Effector CD4-positive, alpha-beta T cell (primary cell): ENCODE measurements at regions not wholly inside any gene's neighbourhood (a gene's known extent, or its start where the extent isn't known, plus 50 kb on each side); places are given as distances from the start of the nearest gene placed in this dataset.

Experiments used
- DNase-seq: peaks from one replicate; pipeline ENCODE4 v3.0.0-alpha.2; 2020

DNA sequence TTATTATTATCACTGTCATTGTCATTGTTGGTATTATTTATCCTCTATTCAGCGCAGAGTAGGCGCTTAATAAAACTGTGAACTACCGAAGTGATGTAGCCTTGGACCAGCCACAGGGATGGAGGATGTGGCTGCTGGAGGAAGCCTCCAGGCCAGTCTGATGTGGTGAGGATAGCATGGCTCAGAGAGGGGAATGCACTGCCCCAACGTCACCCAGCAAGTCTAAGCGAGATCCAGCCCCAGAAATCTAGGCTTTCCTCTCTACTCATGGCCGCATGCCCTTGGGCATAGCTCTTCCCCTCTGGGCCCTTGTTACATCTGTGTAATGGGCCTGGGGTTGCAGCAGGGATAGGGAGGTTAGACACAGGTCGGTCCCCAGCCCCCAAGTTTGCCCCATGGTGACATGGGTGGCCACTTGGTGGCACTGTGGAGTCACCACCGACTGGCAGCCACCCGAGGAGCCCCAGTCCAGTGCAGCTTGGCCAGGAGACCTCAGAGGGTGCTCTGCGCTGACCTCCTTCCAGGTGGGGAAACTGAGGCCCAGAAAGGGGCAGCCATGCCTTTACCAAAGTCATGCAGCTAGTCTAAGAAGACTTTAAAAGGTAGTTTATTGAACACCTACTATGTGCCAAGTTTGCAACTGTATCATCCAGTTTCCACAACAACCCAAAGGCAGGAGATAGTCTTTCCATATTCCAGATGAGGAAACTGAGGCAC is 395.7 kb downstream of the MN1 start:
- no peak for DNase-seq

DNA sequence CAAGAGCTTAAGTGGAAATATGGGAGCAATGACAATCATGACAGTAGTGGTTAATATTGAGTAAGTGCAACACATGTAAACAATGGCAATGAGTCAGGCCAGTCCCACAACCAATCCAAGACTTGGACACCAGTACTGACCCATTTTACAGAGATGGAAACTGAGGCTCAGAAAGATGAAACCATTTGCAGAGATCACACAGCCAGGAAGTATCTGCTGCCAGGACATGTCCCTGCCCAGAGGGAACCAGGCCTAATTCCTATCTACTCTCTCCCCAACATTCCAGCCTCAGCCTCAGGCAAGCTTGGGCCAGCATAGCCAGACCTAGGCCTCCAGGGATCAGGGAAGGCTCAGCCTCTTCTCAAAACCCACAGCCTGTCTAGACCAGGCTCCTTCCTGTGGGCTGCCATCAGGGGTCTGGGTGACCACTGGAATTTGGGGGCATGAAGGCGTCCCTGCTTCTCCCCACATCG is 395.1 kb downstream of the MN1 start:
- no peak for DNase-seq

DNA sequence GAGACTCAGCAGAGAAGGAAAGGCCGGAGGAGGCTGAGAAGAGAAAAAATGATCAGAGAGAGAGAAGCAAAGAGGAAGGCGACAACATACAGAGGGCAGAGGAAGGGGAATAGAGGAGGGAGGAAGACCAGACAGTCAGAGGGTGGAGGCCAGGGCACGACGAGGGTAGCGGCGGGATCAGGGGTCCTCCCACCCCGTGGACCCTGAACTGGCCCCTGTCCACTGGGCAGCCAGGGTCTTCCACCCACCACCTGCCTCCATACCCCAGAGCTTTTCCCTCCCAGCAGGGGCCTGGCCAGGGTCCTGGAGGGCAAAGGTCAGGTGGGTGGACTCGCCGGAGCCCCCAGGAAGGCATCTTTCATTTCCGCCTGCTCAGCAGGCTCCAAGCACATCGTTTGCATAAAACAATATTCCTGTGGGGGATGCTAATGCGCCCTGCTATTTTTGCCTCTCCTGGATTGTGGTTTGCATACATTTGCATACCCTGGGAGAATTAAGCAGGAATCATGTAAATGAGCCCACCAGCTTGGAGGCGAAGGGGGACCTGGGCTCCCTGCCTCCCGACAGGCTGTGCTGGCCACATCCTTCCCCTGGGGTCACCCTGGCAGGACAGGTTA is 394.1 kb downstream of the MN1 start:
- no peak for DNase-seq

GRCh38 chr22:27408068-27408467 is 393.5 kb downstream of the MN1 start:
- no peak for DNase-seq

DNA sequence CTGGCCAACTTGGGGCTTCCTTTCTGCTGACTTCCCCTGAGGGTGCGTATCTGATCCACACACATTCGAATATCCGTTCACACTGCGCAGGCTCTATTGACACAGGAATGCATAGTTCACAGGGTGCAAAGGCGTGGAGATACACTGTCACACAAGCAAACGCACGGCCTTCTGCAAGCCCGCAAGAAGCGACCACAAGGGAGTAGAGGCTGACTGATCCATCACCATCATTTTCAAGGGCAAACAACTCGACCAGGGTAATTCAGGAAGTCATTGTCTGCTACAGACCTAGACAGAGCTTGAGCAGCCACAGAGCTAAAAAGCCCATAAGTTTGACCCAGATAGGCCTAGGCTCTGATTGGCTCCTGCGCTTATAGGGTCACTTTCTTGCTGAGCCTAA is 392.3 kb downstream of the MN1 start:
- no peak for DNase-seq

DNA sequence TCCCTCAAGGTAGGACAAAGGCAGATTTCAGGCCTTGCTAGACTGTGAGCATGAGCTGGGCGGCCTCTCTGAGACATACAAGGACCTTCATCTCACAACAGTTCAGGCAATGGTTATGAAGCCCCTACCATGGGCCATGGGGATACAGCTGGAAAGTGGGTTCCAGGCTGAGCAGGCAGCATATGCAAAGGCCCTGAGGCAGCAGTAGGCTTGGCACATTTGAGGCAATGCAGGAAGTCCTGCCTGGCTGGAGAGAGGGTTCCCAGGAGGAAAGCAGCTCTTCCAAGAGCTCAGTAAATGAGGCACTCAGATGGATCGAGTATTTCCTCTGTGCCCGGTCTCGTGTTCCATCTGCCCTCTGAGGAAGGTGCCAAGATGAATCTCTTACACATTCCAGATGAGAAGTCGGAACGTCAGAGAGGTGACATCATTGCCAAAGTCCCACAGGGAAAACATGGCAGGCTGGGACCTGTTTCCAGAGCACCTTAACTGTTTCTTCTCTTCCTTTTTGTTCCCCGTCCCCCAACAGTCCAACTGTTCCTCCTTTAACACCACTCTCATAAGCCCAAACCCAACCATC is 388.6 kb downstream of the MN1 start:
- no peak for DNase-seq

- DNase-seq, result no peak
Observed at GRCh38 chr22:27413702-27414101, 387.9 kb downstream of the MN1 start.

- DNase-seq, result no peak
Observed at GRCh38 chr22:27416511-27417420, 384.8 kb downstream of the MN1 start.

DNA sequence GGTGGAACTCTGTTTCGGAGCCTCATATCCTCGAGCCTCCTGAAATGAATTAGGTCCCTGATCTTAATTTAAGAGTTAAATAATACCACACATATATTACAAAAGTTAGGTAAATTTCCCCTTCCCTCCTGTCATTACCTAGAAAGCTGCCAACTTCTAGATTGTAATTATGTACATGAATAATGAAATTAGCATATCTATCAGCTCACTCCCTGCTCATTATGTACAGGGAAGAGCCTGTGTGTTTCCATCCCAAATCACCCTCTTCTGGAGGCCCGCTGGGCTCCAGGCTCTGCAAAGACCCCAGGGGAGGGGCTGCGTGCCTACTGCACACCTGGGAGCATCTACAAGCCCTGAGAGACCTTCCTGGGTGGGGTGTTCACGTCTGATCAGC is 384.1 kb downstream of the MN1 start:
- no peak for DNase-seq

DNA sequence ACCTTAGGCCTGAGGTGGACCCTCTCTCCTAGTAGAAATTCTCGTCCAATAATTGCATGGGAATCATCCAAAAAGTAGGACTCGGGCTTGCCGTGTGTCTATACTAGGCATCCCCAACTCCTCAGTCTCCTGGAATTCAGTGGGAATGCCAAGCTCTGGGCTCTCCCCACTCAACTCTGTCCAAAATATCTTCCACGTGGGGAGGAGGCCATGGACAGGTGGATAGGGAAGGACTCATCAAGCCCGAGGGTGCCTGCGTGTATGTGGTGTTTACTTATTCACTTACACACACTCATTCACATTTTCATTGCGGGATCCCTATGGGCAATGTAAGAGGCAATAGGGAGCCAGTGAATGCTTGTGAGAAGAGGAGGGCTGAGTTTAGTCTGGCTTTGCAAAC is 383.3 kb downstream of the MN1 start:
- no peak for DNase-seq

- DNase-seq, result no peak
Observed at GRCh38 chr22:27419473-27419872, 382.1 kb downstream of the MN1 start.

DNA sequence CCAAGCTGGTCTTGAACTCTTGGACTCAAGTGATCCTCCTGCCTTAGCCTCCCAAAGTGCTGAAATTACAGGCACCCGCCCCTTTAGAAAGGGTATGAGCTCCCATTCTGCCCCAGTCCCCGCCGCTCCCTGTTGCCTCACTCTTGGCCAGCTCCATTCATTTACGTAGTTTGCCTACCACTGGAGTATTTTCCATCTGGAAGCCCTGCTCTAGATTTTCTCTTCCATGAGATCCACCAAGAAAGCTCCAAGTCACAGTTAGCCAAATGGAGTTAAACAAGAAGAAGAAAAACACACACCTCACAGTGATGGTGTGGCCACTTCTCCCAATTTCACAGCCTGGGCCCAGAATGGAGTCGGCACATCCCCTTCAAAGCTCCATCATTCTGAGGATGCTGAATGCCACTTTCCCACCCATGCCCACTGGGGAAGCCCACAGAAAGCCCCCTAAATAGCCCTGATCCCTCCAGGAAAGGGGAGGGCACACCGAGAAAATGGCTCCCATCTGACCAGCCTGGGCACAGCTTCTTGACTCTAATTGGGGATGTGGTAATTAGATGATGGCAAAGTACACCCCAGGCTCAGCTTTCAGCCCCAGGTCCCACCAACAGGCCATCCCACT is 381.2 kb downstream of the MN1 start:
- DNase-seq, result no peak

GRCh38 chr22:27420817-27421361 is 380.7 kb downstream of the MN1 start:
- no peak for DNase-seq

GRCh38 chr22:27422442-27422841 is 379.1 kb downstream of the MN1 start:
- DNase-seq, result no peak

DNA sequence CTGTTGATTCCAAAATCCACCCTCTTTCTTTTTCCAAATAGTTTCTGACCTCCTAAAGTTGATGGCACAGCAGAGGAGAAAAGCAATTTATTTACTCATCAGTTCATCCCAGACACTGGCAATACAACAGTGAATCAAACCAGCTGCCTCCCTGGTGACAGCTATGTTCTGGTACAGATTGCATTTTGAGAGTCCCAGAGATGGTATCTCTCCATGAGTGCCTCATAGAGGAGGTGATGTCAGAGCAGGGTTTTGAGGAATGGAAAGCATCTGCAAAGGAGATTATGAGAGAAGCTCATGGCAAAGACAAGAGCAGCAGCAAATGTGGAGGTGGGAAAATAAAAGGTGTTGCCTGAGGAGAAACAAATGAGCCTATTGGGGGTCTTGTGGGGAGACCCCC is 377.2 kb downstream of the MN1 start:
- no peak for DNase-seq

DNA sequence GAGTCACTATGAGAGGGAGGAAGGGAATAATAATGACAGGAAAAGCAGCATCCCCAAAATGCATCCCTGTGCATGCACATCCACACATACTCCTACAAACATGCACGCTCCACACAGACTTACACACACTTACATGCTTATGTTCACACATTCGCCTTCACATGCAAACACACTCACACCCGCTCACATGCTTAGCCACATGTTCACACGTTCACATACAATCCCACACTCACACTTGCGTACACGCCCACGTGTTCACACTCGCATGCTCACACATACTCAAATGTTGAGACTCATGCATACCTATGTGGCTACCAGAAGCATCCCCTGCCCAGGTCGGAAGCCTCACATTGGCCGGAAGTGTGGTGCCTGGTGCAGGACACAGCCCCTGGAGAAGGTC is 372.1 kb downstream of the MN1 start:
- no peak for DNase-seq

GRCh38 chr22:27431081-27431480 is 370.5 kb downstream of the MN1 start:
- no peak for DNase-seq

- no peak for DNase-seq
Observed at GRCh38 chr22:27431896-27432295, 369.7 kb downstream of the MN1 start.

GRCh38 chr22:27433099-27433498 is 368.5 kb downstream of the MN1 start:
- no peak for DNase-seq

DNA sequence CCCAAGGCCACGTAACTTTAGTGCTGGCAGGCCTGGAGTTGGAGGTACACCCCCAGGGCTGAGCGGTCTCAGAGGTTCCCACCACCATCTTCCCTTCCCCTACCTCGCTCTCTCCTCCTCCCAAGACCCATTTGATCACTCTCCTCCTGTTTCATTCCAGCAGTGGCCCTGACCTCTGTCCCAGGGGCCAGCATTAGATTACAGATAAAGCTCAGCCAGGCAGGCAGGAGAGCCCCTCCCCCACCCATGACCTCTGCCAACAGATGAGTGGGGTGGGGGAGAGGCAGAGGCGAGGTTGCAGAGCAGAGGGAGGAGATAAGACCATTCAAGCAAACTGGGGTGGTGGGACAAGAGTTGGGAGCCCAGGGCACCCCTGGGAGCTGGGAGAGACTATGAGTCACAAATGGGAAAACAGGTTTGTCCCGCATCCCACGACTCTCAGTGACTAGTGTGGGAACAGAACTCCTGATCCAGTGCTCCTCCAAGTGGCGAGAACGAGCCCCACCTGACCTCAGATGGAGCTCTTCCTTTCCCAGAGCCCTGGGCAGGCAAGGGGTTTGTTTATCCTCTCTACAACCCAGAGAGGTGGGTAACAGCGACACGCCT is 367.9 kb downstream of the MN1 start:
- DNase-seq, result no peak

GRCh38 chr22:27434898-27435297 is 366.7 kb downstream of the MN1 start:
- no peak for DNase-seq
